H1 (cell line): ENCODE measurements at regions not wholly inside any gene's neighbourhood (a gene's known extent, or its start where the extent isn't known, plus 50 kb on each side); places are given as distances from the start of the nearest gene placed in this dataset.

Experiments used
- CTCF ChIA-PET: fragments of 300-600 bp; sonication (Branson Sonifier 250); formaldehyde crosslinking; loops from one replicate; lab custom pipeline; 2021; ENCODE audit not compliant: partially characterized antibody; lab: Charles Lee
- POLR2A ChIA-PET: fragments of 300-600 bp; sonication (Branson Sonifier 250); formaldehyde crosslinking; loops from one replicate; lab custom pipeline; 2021; ENCODE audit warnings: inconsistent platforms; ENCODE audit not compliant: partially characterized antibody; lab: Charles Lee
- DNase-seq, 2 experiments: peaks; one replicate each; pipeline versions ENCODE4 v3.0.0 to v3.0.0-alpha.2; 2010 to 2022; ENCODE audit warnings: low spot score in 2 of 2, low read depth in 1 of 2, mixed read lengths in 1 of 2
- FAIRE-seq: peaks from 2 replicates; lab custom pipeline; 2011; peaks lifted over from hg19 to GRCh38; lab: Jason Lieb, UNC
- H2AFZ ChIP-seq: 2 replicates; pipeline ENCODE4 v1.8.1; 2012; ENCODE audit warnings: low read length, inconsistent platforms
- H2AK5ac ChIP-seq: 2 replicates; pipeline ENCODE4 v1.6.1; 2013; ENCODE audit warnings: low read depth, low read length
- H2BK120ac ChIP-seq: replicated peaks from 2 replicates; pipeline ENCODE3; 2013; ENCODE audit warnings: low read depth, low read length, inconsistent platforms
- H2BK12ac ChIP-seq: 2 replicates; pipeline ENCODE4 v1.6.1; 2013; ENCODE audit warnings: low read depth, low read length
- H2BK15ac ChIP-seq: 2 replicates; pipeline ENCODE4 v1.6.1; 2013; ENCODE audit warnings: low read length
- H2BK20ac ChIP-seq: 2 replicates; pipeline ENCODE4 v1.6.1; 2013; ENCODE audit warnings: low read length
- H2BK5ac ChIP-seq: 2 replicates; pipeline ENCODE4 v1.6.1; 2013; ENCODE audit warnings: low read depth, low read length
- H3K14ac ChIP-seq: 2 replicates; pipeline ENCODE4 v1.6.1; 2013; ENCODE audit warnings: inconsistent platforms; ENCODE audit not compliant: insufficient read length
- H3K18ac ChIP-seq: 2 replicates; pipeline ENCODE4 v1.6.1; 2013; ENCODE audit warnings: low read length; ENCODE audit errors: extremely low read depth
- H3K23ac ChIP-seq: 2 replicates; pipeline ENCODE4 v1.6.1; 2013; ENCODE audit warnings: inconsistent platforms; ENCODE audit not compliant: insufficient read length
- H3K23me2 ChIP-seq: 2 replicates; pipeline ENCODE4 v1.6.1; 2013; ENCODE audit warnings: low read depth, low read length
- H3K27ac ChIP-seq: 2 replicates; pipeline ENCODE4 v1.6.1; 2011; ENCODE audit warnings: low read depth, low read length, inconsistent platforms
- H3K27me3 ChIP-seq, 4 experiments: replicated peaks in 1 of 4; 1 replicate in 1 of 4; 2 replicates in 3 of 4; pipeline versions ENCODE4 v1.6.1 to v1.8.1; 2011 to 2013; ENCODE audit warnings: low read length in 3 of 4, mild to moderate bottlenecking in 3 of 4, inconsistent platforms in 2 of 4, mixed read lengths in 2 of 4, moderate library complexity in 1 of 4; ENCODE audit not compliant: control insufficient read depth in 3 of 4, insufficient read depth in 3 of 4; ENCODE audit errors: extremely low read depth in 1 of 4
- H3K36me3 ChIP-seq, 4 experiments: 2 replicates each; pipeline versions ENCODE4 v1.6.1 to v1.8.1; 2011 to 2013; ENCODE audit warnings: mild to moderate bottlenecking in 4 of 4, low read length in 3 of 4, moderate library complexity in 2 of 4, control low read depth in 1 of 4, inconsistent platforms in 1 of 4; ENCODE audit not compliant: insufficient read depth in 4 of 4, control insufficient read depth in 2 of 4
- H3K4ac ChIP-seq: replicated peaks from 2 replicates; pipeline ENCODE3; 2013; ENCODE audit warnings: low read length, low read depth, mixed read lengths, inconsistent platforms; ENCODE audit not compliant: insufficient read length
- H3K4me1 ChIP-seq, 4 experiments: replicated peaks in 1 of 4; 1 replicate in 1 of 4; 2 replicates in 3 of 4; pipeline versions ENCODE4 v1.6.1 to v1.8.1; 2011 to 2013; ENCODE audit warnings: low read length in 3 of 4, inconsistent platforms in 2 of 4, mixed read lengths in 1 of 4; ENCODE audit not compliant: insufficient read depth in 4 of 4, control insufficient read depth in 3 of 4
- H3K4me2 ChIP-seq, 2 experiments: 2 replicates each; pipeline versions ENCODE4 v1.6.1 to v1.8.1; 2011 to 2013; ENCODE audit warnings: low read depth in 2 of 2, low read length in 2 of 2, control low read depth in 1 of 2, inconsistent platforms in 1 of 2, mild to moderate bottlenecking in 1 of 2; ENCODE audit not compliant: insufficient read depth in 1 of 2
- H3K4me3 ChIP-seq, 4 experiments: fragments of 200-600, 300-600 bp in 1 of 4; sonication (generic), shearing (Covaris generic), sonication (Bioruptor Twin) in 1 of 4; 2 replicates each; pipeline versions ENCODE4 v1.5.1 to v1.8.1; 2011 to 2016; ENCODE audit warnings: low read length in 4 of 4, low read depth in 3 of 4, control low read depth in 2 of 4, inconsistent platforms in 2 of 4, mild to moderate bottlenecking in 2 of 4, mixed read lengths in 1 of 4, moderate library complexity in 1 of 4; ENCODE audit not compliant: insufficient read depth in 2 of 4; ENCODE audit errors: extremely low read depth in 1 of 4
- H3K56ac ChIP-seq: replicated peaks from 2 replicates; pipeline ENCODE3; 2013; ENCODE audit warnings: low read depth, mild to moderate bottlenecking, mixed read lengths, low read length, inconsistent platforms; ENCODE audit not compliant: insufficient read length
- H3K79me1 ChIP-seq: 2 replicates; pipeline ENCODE4 v1.6.1; 2013; ENCODE audit warnings: low read depth, low read length, control low read depth
- H3K79me2 ChIP-seq, 2 experiments: 2 replicates each; pipeline versions ENCODE4 v1.6.1 to v1.8.1; 2012 to 2013; ENCODE audit warnings: low read length in 2 of 2, mild to moderate bottlenecking in 2 of 2, inconsistent platforms in 1 of 2; ENCODE audit not compliant: insufficient read depth in 2 of 2, control insufficient read depth in 1 of 2
- H3K9ac ChIP-seq, 4 experiments: replicated peaks in 1 of 4; 1 replicate in 1 of 4; 2 replicates in 3 of 4; pipeline versions ENCODE4 v1.6.1 to v1.8.1; 2011 to 2013; ENCODE audit warnings: low read depth in 3 of 4, low read length in 3 of 4, control low read depth in 2 of 4, mild to moderate bottlenecking in 2 of 4, moderate library complexity in 2 of 4, inconsistent platforms in 1 of 4; ENCODE audit errors: extremely low read depth in 1 of 4
- H3K9me3 ChIP-seq, 2 experiments: 2 replicates each; pipeline versions ENCODE4 v1.6.1 to v1.8.1; 2012 to 2013; ENCODE audit warnings: mild to moderate bottlenecking in 2 of 2, moderate library complexity in 2 of 2, control low read depth in 1 of 2, inconsistent platforms in 1 of 2, low read depth in 1 of 2, low read length in 1 of 2, mixed read lengths in 1 of 2; ENCODE audit not compliant: insufficient read depth in 2 of 2
- H4K20me1 ChIP-seq, 2 experiments: replicated peaks in 1 of 2; 2 replicates each; pipeline versions ENCODE3 to v1.8.1; 2011 to 2013; ENCODE audit warnings: inconsistent platforms in 2 of 2, low read length in 2 of 2, mild to moderate bottlenecking in 1 of 2; ENCODE audit not compliant: insufficient read depth in 2 of 2, control insufficient read depth in 1 of 2
- H4K5ac ChIP-seq: 2 replicates; pipeline ENCODE4 v1.6.1; 2013; ENCODE audit warnings: low read length, low read depth, mixed read lengths, inconsistent platforms; ENCODE audit not compliant: insufficient read length
- H4K8ac ChIP-seq: 2 replicates; pipeline ENCODE4 v1.8.0; 2013; ENCODE audit warnings: mild to moderate bottlenecking, moderate library complexity, low read length, inconsistent platforms; ENCODE audit not compliant: insufficient read depth; ENCODE audit errors: extremely low read depth
- H4K91ac ChIP-seq: replicated peaks from 2 replicates; pipeline ENCODE3; 2013; ENCODE audit warnings: low read length, mixed read lengths, inconsistent platforms; ENCODE audit not compliant: insufficient read length
- ATF3 ChIP-seq: IDR thresholded peaks from 2 replicates; pipeline ENCODE4 v1.6.1; 2011; ENCODE audit warnings: low read depth, mild to moderate bottlenecking, low read length; ENCODE audit not compliant: insufficient read depth
- BACH1 ChIP-seq: IDR thresholded peaks from 2 replicates; pipeline ENCODE4 v1.6.1; 2012; ENCODE audit warnings: low read length, improper control_type of control experiment
- BCL11A ChIP-seq, 2 experiments: IDR thresholded peaks; one replicate each; pipeline ENCODE4 v1.6.1; 2011; ENCODE audit warnings: low read depth in 2 of 2, low read length in 2 of 2, mild to moderate bottlenecking in 2 of 2
- CHD1 ChIP-seq: IDR thresholded peaks from 2 replicates; pipeline ENCODE4 v1.6.1; 2012; ENCODE audit warnings: low read depth, low read length, improper control_type of control experiment
- MAX ChIP-seq: IDR thresholded peaks from 2 replicates; pipeline ENCODE4 v1.6.1; 2012; ENCODE audit warnings: inconsistent platforms
- RNF2 ChIP-seq: fragments of 200-900, 300-1000 bp; sonication (generic); IDR thresholded peaks from 2 replicates; pipeline ENCODE4 v1.7.1; 2016; ENCODE audit warnings: borderline replicate concordance, low read depth, mild to moderate bottlenecking, antibody characterized with exemption, low read length; ENCODE audit not compliant: poor library complexity, severe bottlenecking; ENCODE audit errors: missing control alignments
- SAP30 ChIP-seq: fragments of 300-600 bp; sonication (generic); IDR thresholded peaks from 2 replicates; pipeline ENCODE4 v1.7.1; 2012; ENCODE audit warnings: low read length, moderate library complexity, mild to moderate bottlenecking, inconsistent platforms; ENCODE audit not compliant: insufficient read depth, insufficient replicate concordance
- TAF7 ChIP-seq: optimal IDR thresholded peaks from 2 replicates; pipeline ENCODE3; 2011; ENCODE audit warnings: low read depth, mild to moderate bottlenecking, inconsistent platforms, low read length, moderate library complexity, borderline replicate concordance
- TCF12 ChIP-seq: IDR thresholded peaks from 2 replicates; pipeline ENCODE4 v1.6.1; 2011; ENCODE audit warnings: low read depth, mild to moderate bottlenecking, low read length
- WGBS, 2 experiments: shearing (Covaris generic) in 1 of 2; methylation state at CpG; one replicate each; pipeline versions ENCODE4 v1.1.6 to v1.1.7; 2013 to 2015; ENCODE audit warnings: low lambda C conversion rate in 2 of 2, mixed read lengths in 2 of 2, inconsistent platforms in 1 of 2, low coverage in 1 of 2, missing lambda C conversion rate in 1 of 2; ENCODE audit not compliant: insufficient replicate concordance in 2 of 2, insufficient coverage in 1 of 2, insufficient read length in 1 of 2; ENCODE audit errors: extremely low coverage in 1 of 2, missing lambda C conversion rate in 1 of 2; 5-methylcytosine and 5-hydroxymethylcytosine counted together

- H2BK120ac ChIP-seq = no peak overlapping the region
- H2BK12ac ChIP-seq = 0 out of 2 replicates have a peak overlapping the region, but pooled peaks have one; percentile 3
- no peaks in the 10 kb centered on the region for H3K79me2 ChIP-seq
- peak overlapping the region; percentile 45 for H4K91ac ChIP-seq
- H3K79me1 ChIP-seq = no peaks in the 10 kb centered on the region
- H3K9me3 ChIP-seq = no peaks in the 10 kb centered on the region
- ChIA-PET CTCF (no interaction called here), POLR2A (no interaction called here)
- no peaks in the 10 kb centered on the region; a peak in 1 of 7 replicates for H3K27me3 ChIP-seq
- DNase-seq = no peak
- H2BK15ac ChIP-seq = no peak overlapping the region
- no peak overlapping the region for H3K4ac ChIP-seq
- H3K36me3 ChIP-seq = no peaks in the 10 kb centered on the region
- H3K27ac ChIP-seq = no peak overlapping the region
- no peak overlapping the region for H3K23ac ChIP-seq
- no peaks in the 10 kb centered on the region for H4K20me1 ChIP-seq
- H3K4me2 ChIP-seq = no peak overlapping the region
- no peak overlapping the region for H3K18ac ChIP-seq
- no peak overlapping the region for H3K56ac ChIP-seq
- H3K4me3 ChIP-seq = no peak overlapping the region
- H3K23me2 ChIP-seq = no peaks in the 10 kb centered on the region
- no peak for TF ChIP-seq RNF2
- no peak for TF ChIP-seq MAX
- TF ChIP-seq ATF3 = no peak
- no peak for TF ChIP-seq CHD1
- TF ChIP-seq TAF7 = no peak
- TF ChIP-seq BACH1 = no peak
- no peak for TF ChIP-seq BCL11A (IDR thresholded peaks at IDR 0.05; ENCODE audit: low read depth in 2 of 2, low read length in 2 of 2)
- no peak for TF ChIP-seq TCF12
- TF ChIP-seq SAP30 = no peak
- H3K4me1 ChIP-seq = peaks cover 0 to 10% (median 5%) of the 10 kb centered on the region in 4 experiments; a peak in 5 of 7 replicates
- 0 out of 2 replicates have a peak overlapping the region, but pooled peaks have one; percentile 71 for H2AFZ ChIP-seq
- H2AK5ac ChIP-seq = no peak overlapping the region
- no peak overlapping the region; the same call in 1 of the 2 replicates for H4K8ac ChIP-seq
- no peak overlapping the region for H4K5ac ChIP-seq
- no peak for FAIRE-seq
- WGBS, 2 experiments = 95% methylated on average over 5 of the region's 5 CpGs; no CpG with 5 or more reads in 1 of the 2 experiments
- 0 out of 2 replicates have a peak overlapping the region, but pooled peaks have one; percentile 3 for H2BK5ac ChIP-seq
- H3K9ac ChIP-seq = no peak overlapping the region
- no peak overlapping the region; the same call in 1 of the 2 replicates for H2BK20ac ChIP-seq
- no peak overlapping the region for H3K14ac ChIP-seq
Observed at GRCh38 chr11:127628458-127628785, 627.9 kb upstream of the KIRREL3 start.
